OCI-LY1 (cell line): ENCODE measurements at regions not wholly inside any gene's neighbourhood (a gene's known extent, or its start where the extent isn't known, plus 50 kb on each side); places are given as distances from the start of the nearest gene placed in this dataset.

Source experiments
- H2AFZ ChIP-seq: fragments of 200-600 bp; sonication (generic), shearing (Covaris generic); 2 replicates; pipeline ENCODE4 v1.6.0; 2014; ENCODE audit warnings: antibody characterized with exemption, mild to moderate bottlenecking, low read length
- H3F3A ChIP-seq: fragments of 200-600 bp; sonication (generic), shearing (Covaris generic); 2 replicates; pipeline ENCODE4 v1.6.0; 2014; ENCODE audit warnings: mild to moderate bottlenecking, antibody characterized with exemption, low read length, moderate library complexity; ENCODE audit not compliant: insufficient read depth
- H3K27ac ChIP-seq: fragments of 200-600 bp; sonication (generic); 2 replicates; pipeline ENCODE4 v1.5.1; 2014; ENCODE audit warnings: low read length, mixed run types, mild to moderate bottlenecking, low read depth; ENCODE audit not compliant: poor library complexity, severe bottlenecking
- H3K27me3 ChIP-seq: fragments of 200-600 bp; sonication (generic); 2 replicates; pipeline ENCODE4 v1.6.0; 2014; ENCODE audit warnings: antibody characterized with exemption, mild to moderate bottlenecking, low read length, moderate library complexity; ENCODE audit not compliant: insufficient read depth
- H3K36me3 ChIP-seq: fragments of 200-600 bp; sonication (generic); 2 replicates; pipeline ENCODE4 v1.6.1; 2014; ENCODE audit warnings: mild to moderate bottlenecking, antibody characterized with exemption, low read length, moderate library complexity, mixed read lengths; ENCODE audit not compliant: insufficient read depth
- H3K4me1 ChIP-seq: fragments of 200-600 bp; sonication (generic); 2 replicates; pipeline ENCODE4 v1.5.1; 2014; ENCODE audit warnings: mild to moderate bottlenecking, low read length, moderate library complexity; ENCODE audit not compliant: insufficient read depth, severe bottlenecking
- H3K4me2 ChIP-seq: fragments of 200-600 bp; sonication (generic), shearing (Covaris generic); 2 replicates; pipeline ENCODE4 v1.6.1; 2014; ENCODE audit warnings: low read length
- H3K4me3 ChIP-seq: fragments of 200-600 bp; sonication (generic); 2 replicates; pipeline ENCODE4 v1.5.1; 2014; ENCODE audit warnings: low read length, low read depth, mild to moderate bottlenecking, mixed read lengths; ENCODE audit not compliant: poor library complexity, severe bottlenecking
- H3K79me2 ChIP-seq: fragments of 200-600 bp; shearing (Covaris generic); 2 replicates; pipeline ENCODE4 v1.6.1; 2016; ENCODE audit warnings: mixed run types, low read length, mixed read lengths; ENCODE audit not compliant: insufficient read depth
- H3K9ac ChIP-seq: fragments of 200-600 bp; sonication (generic), shearing (Covaris generic); 2 replicates; pipeline ENCODE4 v1.6.1; 2014; ENCODE audit warnings: mild to moderate bottlenecking, low read length, mixed read lengths
- H3K9me2 ChIP-seq: fragments of 200-600 bp; sonication (generic), shearing (Covaris generic); 2 replicates; pipeline ENCODE4 v1.6.1; 2014; ENCODE audit warnings: low read depth, mild to moderate bottlenecking, low read length, mixed read lengths
- H3K9me3 ChIP-seq: fragments of 200-600 bp; shearing (Covaris generic); 2 replicates; pipeline ENCODE4 v1.6.1; 2014; ENCODE audit warnings: low read length, mixed read lengths
- H4K20me1 ChIP-seq: fragments of 200-600 bp; sonication (generic), shearing (Covaris generic); 2 replicates; pipeline ENCODE4 v1.6.0; 2016; ENCODE audit warnings: mild to moderate bottlenecking, low read length; ENCODE audit not compliant: insufficient read depth
- CTCF ChIP-seq: fragments of 200-600 bp; sonication (generic), shearing (Covaris generic); IDR thresholded peaks from 2 replicates; pipeline ENCODE4 v1.5.1; 2017; ENCODE audit warnings: mild to moderate bottlenecking, antibody characterized with exemption, low read length, moderate library complexity, mixed read lengths
- EZH2 ChIP-seq: fragments of 200-600 bp; sonication (generic), shearing (Covaris generic); IDR thresholded peaks from 2 replicates; pipeline ENCODE4 v1.8.0; 2017; ENCODE audit warnings: borderline replicate concordance, mixed run types, mild to moderate bottlenecking, antibody characterized with exemption, low read length, moderate library complexity, mixed read lengths

GRCh38 chr11:87662287-87662686 is 513.0 kb downstream of the RAB38 start:
- H3K4me1 ChIP-seq = no peaks in the 10 kb centered on the region
- no peak overlapping the region for H2AFZ ChIP-seq
- no peaks in the 10 kb centered on the region for H4K20me1 ChIP-seq
- no peak overlapping the region for H3K27ac ChIP-seq
- no peaks in the 10 kb centered on the region for H3K36me3 ChIP-seq
- no peaks in the 10 kb centered on the region for H3K9me3 ChIP-seq
- no peaks in the 10 kb centered on the region for H3K9me2 ChIP-seq
- H3K4me3 ChIP-seq = no peak overlapping the region
- H3F3A ChIP-seq = no peaks in the 10 kb centered on the region
- H3K4me2 ChIP-seq = no peak overlapping the region
- H3K9ac ChIP-seq = no peak overlapping the region
- H3K79me2 ChIP-seq = no peaks in the 10 kb centered on the region
- TF ChIP-seq EZH2 (no peak), CTCF (no peak)
- H3K27me3 ChIP-seq = no peaks in the 10 kb centered on the region

GRCh38 chr11:87660926-87661660 is 514.1 kb downstream of the RAB38 start:
- Histone ChIP-seq H3K4me2 (no peak overlapping the region), H4K20me1 (no peaks in the 10 kb centered on the region), H2AFZ (no peak overlapping the region), H3K9ac (no peak overlapping the region), H3K27me3 (no peaks in the 10 kb centered on the region), H3K9me3 (no peaks in the 10 kb centered on the region), H3F3A (no peaks in the 10 kb centered on the region), H3K27ac (no peak overlapping the region), H3K9me2 (no peaks in the 10 kb centered on the region), H3K36me3 (no peaks in the 10 kb centered on the region), H3K4me3 (no peak overlapping the region), H3K79me2 (no peaks in the 10 kb centered on the region), H3K4me1 (no peaks in the 10 kb centered on the region)
- TF ChIP-seq CTCF (no peak), EZH2 (no peak)

GRCh38 chr11:87659807-87660206 is 515.4 kb downstream of the RAB38 start:
- no peaks in the 10 kb centered on the region for H3K79me2 ChIP-seq
- no peaks in the 10 kb centered on the region for H3K9me3 ChIP-seq
- no peak overlapping the region for H3K4me3 ChIP-seq
- no peaks in the 10 kb centered on the region for H3F3A ChIP-seq
- TF ChIP-seq EZH2 = no peak
- TF ChIP-seq CTCF = no peak
- H3K27ac ChIP-seq = no peak overlapping the region
- no peak overlapping the region for H2AFZ ChIP-seq
- H3K4me2 ChIP-seq = no peak overlapping the region
- no peak overlapping the region for H3K9ac ChIP-seq
- H3K36me3 ChIP-seq = no peaks in the 10 kb centered on the region
- no peaks in the 10 kb centered on the region for H4K20me1 ChIP-seq
- no peaks in the 10 kb centered on the region for H3K4me1 ChIP-seq
- no peaks in the 10 kb centered on the region for H3K9me2 ChIP-seq
- H3K27me3 ChIP-seq = no peaks in the 10 kb centered on the region
